GM23338 (cell line): ENCODE measurements at regions not wholly inside any gene's neighbourhood (a gene's known extent, or its start where the extent isn't known, plus 50 kb on each side); places are given as distances from the start of the nearest gene placed in this dataset.

ENCODE experiments used
- ATAC-seq: fragments of 200-7000 bp; cut with Tn5 transposase; 3 replicates; pipeline ENCODE4 v1.9.1; 2020
- DNase-seq: peaks from one replicate; pipeline ENCODE4 v3.0.0-alpha.2; 2015; ENCODE audit warnings: low spot score
- H2AFZ ChIP-seq: fragments of 200-600 bp; sonication (generic); 2 replicates; pipeline ENCODE4 v1.8.0; 2016; ENCODE audit warnings: antibody characterized with exemption, mild to moderate bottlenecking, moderate library complexity
- H3F3A ChIP-seq: fragments of 200-600 bp; sonication (generic); replicated peaks from 2 replicates; pipeline ENCODE4 v1.8.0; 2017; ENCODE audit warnings: antibody characterized with exemption, mixed run types, low read depth
- H3K27ac ChIP-seq: fragments of 200-600 bp; sonication (generic); 2 replicates; pipeline ENCODE4 v1.6.1; 2016; ENCODE audit warnings: low read depth
- H3K27me3 ChIP-seq: fragments of 200-600 bp; sonication (generic); 2 replicates; pipeline ENCODE4 v1.8.0; 2016; ENCODE audit warnings: mild to moderate bottlenecking, mixed run types, moderate library complexity; ENCODE audit not compliant: insufficient read depth
- H3K36me3 ChIP-seq: fragments of 200-600 bp; sonication (generic); 2 replicates; pipeline ENCODE4 v1.8.0; 2016; ENCODE audit warnings: mild to moderate bottlenecking; ENCODE audit not compliant: insufficient read depth
- H3K4me1 ChIP-seq: fragments of 200-600 bp; sonication (generic); 2 replicates; pipeline ENCODE4 v1.8.0; 2016; ENCODE audit warnings: mild to moderate bottlenecking, moderate library complexity; ENCODE audit not compliant: insufficient read depth
- H3K4me2 ChIP-seq: fragments of 200-600 bp; sonication (generic); 2 replicates; pipeline ENCODE4 v1.7.1; 2017; ENCODE audit warnings: mixed run types
- H3K4me3 ChIP-seq: fragments of 200-600 bp; sonication (generic); 2 replicates; pipeline ENCODE4 v1.6.1; 2016; ENCODE audit warnings: mixed run types
- H3K79me2 ChIP-seq: fragments of 200-600 bp; sonication (generic); replicated peaks from 2 replicates; pipeline ENCODE4 v1.8.0; 2017; ENCODE audit warnings: mild to moderate bottlenecking; ENCODE audit not compliant: insufficient read depth
- H3K9me2 ChIP-seq: fragments of 200-600 bp; sonication (generic); 2 replicates; pipeline ENCODE4 v1.8.0; 2017; ENCODE audit not compliant: insufficient read depth
- H4K20me1 ChIP-seq: fragments of 200-600 bp; sonication (generic); replicated peaks from 2 replicates; pipeline ENCODE4 v1.8.0; 2017; ENCODE audit warnings: mild to moderate bottlenecking; ENCODE audit not compliant: insufficient read depth
- H3K27ac Mint-ChIP-seq: 2 replicates; pipeline ENCODE4 v1.8.0; 2020; ENCODE audit warnings: inconsistent platforms, mild to moderate bottlenecking, moderate library complexity, mixed read lengths
- H3K27me3 Mint-ChIP-seq: 3 replicates; pipeline ENCODE4 v1.8.0; 2022; ENCODE audit warnings: low read depth, mild to moderate bottlenecking, moderate library complexity, mixed read lengths, inconsistent platforms; ENCODE audit not compliant: insufficient read depth, poor library complexity
- H3K36me3 Mint-ChIP-seq: 3 replicates; pipeline ENCODE4 v1.8.0; 2021; ENCODE audit warnings: low read depth, mild to moderate bottlenecking, inconsistent platforms, moderate library complexity, mixed read lengths
- H3K4me1 Mint-ChIP-seq: 3 replicates; pipeline ENCODE4 v1.8.0; 2020; ENCODE audit warnings: mild to moderate bottlenecking, inconsistent platforms, mixed read lengths
- H3K4me3 Mint-ChIP-seq: 3 replicates; pipeline ENCODE4 v1.8.0; 2021; ENCODE audit warnings: moderate library complexity, mild to moderate bottlenecking, inconsistent platforms, mixed read lengths
- H3K9me3 Mint-ChIP-seq: 3 replicates; pipeline ENCODE4 v1.8.0; 2020; ENCODE audit warnings: moderate library complexity, mild to moderate bottlenecking, inconsistent platforms, mixed read lengths
- CREB1 ChIP-seq: fragments of 250-450 bp; sonication (Bioruptor Pico); IDR thresholded peaks from 2 replicates; pipeline ENCODE4 v1.5.0; 2020; ENCODE audit warnings: low read depth, mild to moderate bottlenecking, moderate library complexity
- EZH2 ChIP-seq: fragments of 200-600 bp; sonication (generic); IDR thresholded peaks from one replicate; pipeline ENCODE4 v1.8.0; 2017; ENCODE audit warnings: antibody characterized with exemption, mild to moderate bottlenecking, low read depth; ENCODE audit not compliant: unreplicated experiment
- EZH2phosphoT487 ChIP-seq: fragments of 200-600 bp; sonication (generic); IDR thresholded peaks from one replicate; pipeline ENCODE4 v1.8.1; 2018; ENCODE audit warnings: antibody characterized with exemption; ENCODE audit not compliant: unreplicated experiment
- JUNB ChIP-seq: IDR thresholded peaks from one replicate; pipeline ENCODE4 v1.6.1; 2016; ENCODE audit warnings: antibody characterized with exemption; ENCODE audit not compliant: unreplicated experiment
- NANOG ChIP-seq: IDR thresholded peaks from 2 replicates; pipeline ENCODE4 v1.6.1; 2016; ENCODE audit warnings: antibody characterized with exemption, borderline replicate concordance
- STAT1 ChIP-seq: IDR thresholded peaks from one replicate; pipeline ENCODE4 v1.6.1; 2016; ENCODE audit warnings: antibody characterized with exemption; ENCODE audit not compliant: unreplicated experiment
- ZNF114 ChIP-seq: fragments of 250-450 bp; sonication (Bioruptor Pico); IDR thresholded peaks from 2 replicates; pipeline ENCODE4 v1.5.0; 2020; ENCODE audit warnings: mild to moderate bottlenecking, moderate library complexity
- ZNF462 ChIP-seq: fragments of 250-450 bp; sonication (Bioruptor Pico); IDR thresholded peaks from 2 replicates; pipeline ENCODE4 v1.5.0; 2020; ENCODE audit warnings: mild to moderate bottlenecking, moderate library complexity
- TF ChIP-seq, protein P1 (sequence below): IDR thresholded peaks from 2 replicates; pipeline ENCODE4 v1.6.1; 2016; ENCODE audit warnings: antibody characterized with exemption
- TF ChIP-seq, protein P2 (sequence below): IDR thresholded peaks from one replicate; pipeline ENCODE4 v1.6.1; 2018; ENCODE audit warnings: antibody characterized with exemption; ENCODE audit not compliant: unreplicated experiment

GRCh38 chr13:73988461-73988860, 145.7 kb downstream of the KLF12 start (continued):
- TF ChIP-seq, protein P1, sequence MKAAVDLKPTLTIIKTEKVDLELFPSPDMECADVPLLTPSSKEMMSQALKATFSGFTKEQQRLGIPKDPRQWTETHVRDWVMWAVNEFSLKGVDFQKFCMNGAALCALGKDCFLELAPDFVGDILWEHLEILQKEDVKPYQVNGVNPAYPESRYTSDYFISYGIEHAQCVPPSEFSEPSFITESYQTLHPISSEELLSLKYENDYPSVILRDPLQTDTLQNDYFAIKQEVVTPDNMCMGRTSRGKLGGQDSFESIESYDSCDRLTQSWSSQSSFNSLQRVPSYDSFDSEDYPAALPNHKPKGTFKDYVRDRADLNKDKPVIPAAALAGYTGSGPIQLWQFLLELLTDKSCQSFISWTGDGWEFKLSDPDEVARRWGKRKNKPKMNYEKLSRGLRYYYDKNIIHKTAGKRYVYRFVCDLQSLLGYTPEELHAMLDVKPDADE: no peak
- TF ChIP-seq NANOG (no peak), EZH2 (no peak), JUNB (no peak)
- TF ChIP-seq, protein P2, sequence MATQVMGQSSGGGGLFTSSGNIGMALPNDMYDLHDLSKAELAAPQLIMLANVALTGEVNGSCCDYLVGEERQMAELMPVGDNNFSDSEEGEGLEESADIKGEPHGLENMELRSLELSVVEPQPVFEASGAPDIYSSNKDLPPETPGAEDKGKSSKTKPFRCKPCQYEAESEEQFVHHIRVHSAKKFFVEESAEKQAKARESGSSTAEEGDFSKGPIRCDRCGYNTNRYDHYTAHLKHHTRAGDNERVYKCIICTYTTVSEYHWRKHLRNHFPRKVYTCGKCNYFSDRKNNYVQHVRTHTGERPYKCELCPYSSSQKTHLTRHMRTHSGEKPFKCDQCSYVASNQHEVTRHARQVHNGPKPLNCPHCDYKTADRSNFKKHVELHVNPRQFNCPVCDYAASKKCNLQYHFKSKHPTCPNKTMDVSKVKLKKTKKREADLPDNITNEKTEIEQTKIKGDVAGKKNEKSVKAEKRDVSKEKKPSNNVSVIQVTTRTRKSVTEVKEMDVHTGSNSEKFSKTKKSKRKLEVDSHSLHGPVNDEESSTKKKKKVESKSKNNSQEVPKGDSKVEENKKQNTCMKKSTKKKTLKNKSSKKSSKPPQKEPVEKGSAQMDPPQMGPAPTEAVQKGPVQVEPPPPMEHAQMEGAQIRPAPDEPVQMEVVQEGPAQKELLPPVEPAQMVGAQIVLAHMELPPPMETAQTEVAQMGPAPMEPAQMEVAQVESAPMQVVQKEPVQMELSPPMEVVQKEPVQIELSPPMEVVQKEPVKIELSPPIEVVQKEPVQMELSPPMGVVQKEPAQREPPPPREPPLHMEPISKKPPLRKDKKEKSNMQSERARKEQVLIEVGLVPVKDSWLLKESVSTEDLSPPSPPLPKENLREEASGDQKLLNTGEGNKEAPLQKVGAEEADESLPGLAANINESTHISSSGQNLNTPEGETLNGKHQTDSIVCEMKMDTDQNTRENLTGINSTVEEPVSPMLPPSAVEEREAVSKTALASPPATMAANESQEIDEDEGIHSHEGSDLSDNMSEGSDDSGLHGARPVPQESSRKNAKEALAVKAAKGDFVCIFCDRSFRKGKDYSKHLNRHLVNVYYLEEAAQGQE: no peak

- H3K27ac Mint-ChIP-seq: no peak overlapping the region
- Histone ChIP-seq H3K4me2 (no peak overlapping the region), H3K27me3 (no peaks in the 10 kb centered on the region), H3K9me2 (no peaks in the 10 kb centered on the region), H3K4me3 (no peak overlapping the region), H3K4me1 (peaks cover 11% of the 10 kb centered on the region), H3K36me3 (no peaks in the 10 kb centered on the region), H2AFZ (no peak overlapping the region), H3K27ac (no peak overlapping the region), H3F3A (no peaks in the 10 kb centered on the region), H3K79me2 (no peaks in the 10 kb centered on the region), H4K20me1 (no peaks in the 10 kb centered on the region)
- H3K27me3 Mint-ChIP-seq: peaks cover 2% of the 10 kb centered on the region
- no peaks in the 10 kb centered on the region for H3K9me3 Mint-ChIP-seq
- no peak for TF ChIP-seq STAT1
- TF ChIP-seq ZNF114 (CRISPR knock-in tag): no peak
- no peak for TF ChIP-seq JUNB
- no peak for TF ChIP-seq ZNF462
- no peak for TF ChIP-seq CREB1
- TF ChIP-seq EZH2phosphoT487: no peak
- TF ChIP-seq EZH2: no peak
- DNase-seq: no peak
- peaks cover 35% of the 10 kb centered on the region for H3K4me1 Mint-ChIP-seq
- H3K36me3 Mint-ChIP-seq: no peaks in the 10 kb centered on the region
- no peak overlapping the region for H3K4me3 Mint-ChIP-seq
- no peak for ATAC-seq
Observed at GRCh38 chr13:73987618-73988017, 146.6 kb downstream of the KLF12 start.
